ENCODE measurements at regions not wholly inside any gene's neighbourhood (a gene's known extent, or its start where the extent isn't known, plus 50 kb on each side); places are given as distances from the start of the nearest gene placed in this dataset.
"Not testable (repeated sequence)": the region's sequence is repeated elsewhere in the genome, so short reads cannot be mapped to it uniquely, and the experiment has no call there.

GRCh38 chr4:135605076-135605475, 1403.5 kb upstream of the PABPC4L start:
- no peak for DNase-seq

GRCh38 chr4:135604531-135604930, 1402.9 kb upstream of the PABPC4L start:
- no peak for DNase-seq

- no peak for DNase-seq
Observed at GRCh38 chr4:135601351-135601750, 1399.8 kb upstream of the PABPC4L start.

- no peak for DNase-seq
Observed at GRCh38 chr4:135598151-135598550, 1396.6 kb upstream of the PABPC4L start.

GRCh38 chr4:135594521-135594920, 1392.9 kb upstream of the PABPC4L start:
- no peak for DNase-seq

GRCh38 chr4:135575041-135575440, 1373.5 kb upstream of the PABPC4L start:
- no peak for DNase-seq

- DNase-seq = no peak
Observed at GRCh38 chr4:135573251-135573650, 1371.7 kb upstream of the PABPC4L start.

- DNase-seq = no peak
Observed at GRCh38 chr4:135564090-135564489, 1362.5 kb upstream of the PABPC4L start.

GRCh38 chr4:135553213-135553612, 1351.6 kb upstream of the PABPC4L start:
- no peak for DNase-seq

- DNase-seq = no peak
Observed at GRCh38 chr4:135552131-135552530, 1350.5 kb upstream of the PABPC4L start.

- DNase-seq = no peak
Observed at GRCh38 chr4:135548711-135549110, 1347.1 kb upstream of the PABPC4L start.

GRCh38 chr4:135545616-135546317, 1344.2 kb upstream of the PABPC4L start:
- DNase-seq = no peak

GRCh38 chr4:135538698-135539097, 1337.1 kb upstream of the PABPC4L start:
- no peak for DNase-seq

GRCh38 chr4:135533053-135533452, 1331.5 kb upstream of the PABPC4L start:
- no peak for DNase-seq

GRCh38 chr4:135532132-135532531, 1330.5 kb upstream of the PABPC4L start:
- DNase-seq = no peak

GRCh38 chr4:135515295-135515694, 1313.7 kb upstream of the PABPC4L start:
- DNase-seq = no peak

- no peak for DNase-seq
Observed at GRCh38 chr4:135510582-135510981, 1309.0 kb upstream of the PABPC4L start.

- DNase-seq = no peak
Observed at GRCh38 chr4:135508006-135508714, 1306.6 kb upstream of the PABPC4L start.

GRCh38 chr4:135497563-135498152, 1296.1 kb upstream of the PABPC4L start:
- DNase-seq = no peak

- no peak for DNase-seq
Observed at GRCh38 chr4:135492439-135492838, 1290.8 kb upstream of the PABPC4L start.

- DNase-seq = no peak
Observed at GRCh38 chr4:135485371-135485770, 1283.8 kb upstream of the PABPC4L start.

GRCh38 chr4:135476272-135476671, 1274.7 kb upstream of the PABPC4L start:
- DNase-seq = no peak

- DNase-seq = no peak
Observed at GRCh38 chr4:135464311-135464710, 1262.7 kb upstream of the PABPC4L start.

GRCh38 chr4:135447598-135447997, 1246.0 kb upstream of the PABPC4L start:
- not testable (repeated sequence) for DNase-seq

Measured in SHP77 treated with DMSO at 0.1 percent for 48 hours (cell line).